ENCODE measurements at regions not wholly inside any gene's neighbourhood (a gene's known extent, or its start where the extent isn't known, plus 50 kb on each side); places are given as distances from the start of the nearest gene placed in this dataset.

GRCh38 chr10:33808475-33808874 is 474.0 kb upstream of the NRP1 start:
- no peak for DNase-seq

GRCh38 chr10:33807531-33808359 is 473.3 kb upstream of the NRP1 start:
- no peak for DNase-seq

GRCh38 chr10:33805831-33806230 is 471.4 kb upstream of the NRP1 start:
- no peak for DNase-seq

- DNase-seq: no peak
Observed at GRCh38 chr10:33804584-33804983, 470.1 kb upstream of the NRP1 start.

- no peak for DNase-seq
Observed at GRCh38 chr10:33803248-33803647, 468.8 kb upstream of the NRP1 start.

- no peak for DNase-seq
Observed at GRCh38 chr10:33802566-33802965, 468.1 kb upstream of the NRP1 start.

- no peak for DNase-seq
Observed at GRCh38 chr10:33801705-33802104, 467.2 kb upstream of the NRP1 start.

- DNase-seq: no peak
Observed at GRCh38 chr10:33800986-33801385, 466.5 kb upstream of the NRP1 start.

- no peak for DNase-seq
Observed at GRCh38 chr10:33800545-33800944, 466.1 kb upstream of the NRP1 start.

- no peak for DNase-seq
Observed at GRCh38 chr10:33799944-33800323, 465.5 kb upstream of the NRP1 start.

- no peak for DNase-seq
Observed at GRCh38 chr10:33799281-33799943, 464.9 kb upstream of the NRP1 start.

- no peak for DNase-seq
Observed at GRCh38 chr10:33798754-33799153, 464.3 kb upstream of the NRP1 start.

- no peak for DNase-seq
Observed at GRCh38 chr10:33796680-33797079, 462.2 kb upstream of the NRP1 start.

- no peak for DNase-seq
Observed at GRCh38 chr10:33795529-33795928, 461.1 kb upstream of the NRP1 start.

- DNase-seq: no peak
Observed at GRCh38 chr10:33794460-33794859, 460.0 kb upstream of the NRP1 start.

- no peak for DNase-seq
Observed at GRCh38 chr10:33793793-33794192, 459.3 kb upstream of the NRP1 start.

GRCh38 chr10:33791272-33791660 is 456.8 kb upstream of the NRP1 start:
- no peak for DNase-seq

GRCh38 chr10:33790521-33791271 is 456.2 kb upstream of the NRP1 start:
- DNase-seq: no peak

GRCh38 chr10:33783557-33783956 is 449.1 kb upstream of the NRP1 start:
- DNase-seq: no peak

- no peak for DNase-seq
Observed at GRCh38 chr10:33783078-33783477, 448.6 kb upstream of the NRP1 start.

GRCh38 chr10:33781606-33782395 is 447.3 kb upstream of the NRP1 start:
- no peak for DNase-seq

GRCh38 chr10:33780961-33781360 is 446.5 kb upstream of the NRP1 start:
- no peak for DNase-seq

GRCh38 chr10:33777223-33777622 is 442.8 kb upstream of the NRP1 start:
- DNase-seq: no peak

Data from activated CD4-positive, alpha-beta T cell treated with anti-CD3 and anti-CD28 coated beads, Interleukin-2, amount 50 U/mL, for 16 hours (primary cell).